Activated T-cell treated with anti-CD3 and anti-CD28 coated beads for 48 hours (primary cell): ENCODE measurements at regions not wholly inside any gene's neighbourhood (a gene's known extent, or its start where the extent isn't known, plus 50 kb on each side); places are given as distances from the start of the nearest gene placed in this dataset.

ENCODE experiments used
- DNase-seq: peaks from one replicate; pipeline ENCODE4 v3.0.0-alpha.2; 2020; ENCODE audit warnings: low read depth

DNA sequence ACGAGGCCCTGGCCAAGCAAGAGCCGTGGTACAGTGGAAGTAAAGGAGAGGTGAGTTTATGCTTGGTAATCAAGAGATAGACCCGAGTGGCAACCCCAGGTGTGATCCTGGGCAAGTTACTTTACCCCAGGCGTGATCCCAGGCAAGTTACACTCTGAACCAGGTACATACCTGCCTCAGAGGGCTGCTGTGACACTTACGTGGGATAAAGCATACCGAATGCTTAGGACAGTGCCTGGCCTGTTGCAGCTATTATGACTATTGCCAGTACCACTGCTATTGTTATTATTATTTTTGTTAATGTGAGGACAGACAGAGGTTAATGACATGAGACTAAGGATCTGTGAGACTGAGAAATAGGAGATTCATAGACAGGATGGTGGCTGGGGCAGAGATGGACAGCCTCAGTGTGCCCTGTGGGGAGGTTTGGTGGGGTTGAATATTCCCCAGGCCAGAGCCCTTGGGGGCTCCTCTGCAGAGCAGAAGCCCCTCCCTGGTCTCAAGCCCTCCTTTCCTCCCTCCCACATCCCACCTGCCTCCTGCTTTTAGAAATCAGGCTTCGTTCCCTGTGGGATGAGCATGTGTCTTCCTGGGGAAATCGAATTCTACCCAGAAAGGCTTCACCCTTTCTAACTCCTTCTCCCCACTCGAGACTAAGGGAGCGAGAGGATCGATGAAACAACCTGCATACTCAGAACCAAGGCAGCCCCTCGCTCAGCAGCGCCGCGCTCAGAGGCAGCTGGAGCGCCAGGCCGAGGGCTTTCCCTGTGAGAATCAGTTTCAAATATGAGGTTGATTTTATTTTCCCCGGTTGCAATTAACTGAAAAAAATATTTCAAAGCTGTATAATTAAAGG is 62.0 kb upstream of the SIX3 start:
- no peak for DNase-seq

DNA sequence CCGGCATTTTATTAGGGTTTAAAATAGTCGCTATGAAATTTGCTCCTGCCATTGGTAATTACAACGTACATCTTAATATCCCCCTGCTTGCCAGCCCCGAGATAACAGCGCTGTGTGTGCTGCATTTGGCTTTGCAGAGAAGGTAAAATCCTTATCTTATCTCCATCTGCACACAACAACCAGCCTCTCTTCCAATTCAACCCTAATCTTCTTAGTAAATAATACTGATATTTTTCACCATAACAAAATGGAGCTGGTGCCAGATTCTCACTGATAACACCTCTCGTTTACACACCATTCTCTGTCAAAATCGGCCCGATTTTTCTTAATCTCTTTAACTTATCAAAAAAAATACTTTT is 61.4 kb upstream of the SIX3 start:
- no peak for DNase-seq

DNA sequence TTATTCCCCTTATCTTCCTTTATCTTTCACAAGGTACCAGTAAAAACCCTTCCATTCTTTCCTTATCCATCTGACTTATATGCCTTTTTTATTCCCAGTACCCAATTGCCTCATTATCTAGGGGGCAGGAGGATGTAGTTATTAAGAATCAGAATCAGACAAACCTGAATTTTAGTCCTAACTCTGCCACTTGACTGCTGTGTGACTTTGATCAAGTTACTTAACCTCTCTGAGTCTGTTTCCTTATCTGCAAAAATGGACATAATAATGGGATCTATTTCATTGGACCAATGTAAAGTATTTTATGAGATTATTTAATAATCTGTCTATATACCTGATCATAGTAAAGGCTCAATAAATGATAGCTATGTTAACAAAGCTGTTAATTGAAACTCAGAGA is 59.6 kb upstream of the SIX3 start:
- no peak for DNase-seq

DNA sequence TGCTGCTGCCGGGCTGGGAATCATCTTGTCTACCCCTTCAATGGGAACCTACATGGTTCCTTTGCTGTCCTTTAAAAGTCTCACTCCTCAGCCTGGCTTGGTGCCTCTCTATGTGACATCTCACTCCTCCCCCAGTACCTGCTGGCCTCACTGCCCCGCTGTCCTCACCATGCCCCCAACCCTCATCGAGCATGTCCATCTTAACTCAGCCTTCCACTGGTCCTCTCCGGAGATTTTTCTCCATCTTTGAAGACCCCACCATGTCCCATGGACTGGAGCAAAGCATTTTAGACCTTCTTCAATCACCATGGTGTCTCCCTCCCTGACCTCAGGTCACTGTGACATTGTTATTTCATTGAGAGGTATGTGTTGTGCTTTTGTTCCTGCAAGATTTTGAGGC is 58.1 kb upstream of the SIX3 start:
- no peak for DNase-seq

DNA sequence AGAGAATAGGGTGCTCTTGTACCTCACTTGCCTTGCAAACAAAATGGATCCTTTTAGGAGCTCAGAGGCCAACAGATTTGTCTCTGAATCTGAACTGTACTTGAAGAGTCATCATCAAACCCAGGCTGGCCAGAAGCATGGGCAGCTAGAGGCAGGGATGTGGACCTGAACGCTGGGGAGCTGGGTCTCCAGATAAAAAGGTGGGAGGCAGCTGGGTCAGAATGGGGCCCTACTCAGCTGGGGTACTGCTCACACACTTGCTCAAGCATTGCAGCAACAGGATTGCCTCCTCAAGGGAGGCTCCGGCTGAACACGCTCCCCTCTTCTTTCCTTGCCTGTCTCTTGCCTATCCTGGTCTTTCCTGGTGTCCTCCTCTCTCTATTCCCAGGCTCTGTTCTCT is 57.3 kb upstream of the SIX3 start:
- DNase-seq: no peak

DNA sequence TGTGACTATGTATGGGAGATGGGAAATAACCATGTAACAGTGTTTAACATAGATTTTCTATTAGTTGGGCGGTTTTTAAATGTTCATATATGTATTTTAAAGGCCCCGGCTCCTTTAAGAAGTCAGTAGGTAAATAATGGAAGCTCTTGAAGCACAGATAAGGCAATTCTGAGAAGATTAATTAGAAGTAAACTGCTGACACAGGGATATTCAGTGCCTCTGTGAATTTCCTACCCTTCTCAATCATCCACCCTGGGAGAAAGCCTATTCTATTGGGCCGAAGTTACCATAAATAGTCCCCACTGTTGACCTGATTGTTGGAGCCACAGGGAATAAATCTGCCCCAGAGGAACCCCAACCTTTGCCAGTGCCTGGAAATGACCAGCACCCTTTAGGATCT is 56.8 kb upstream of the SIX3 start:
- no peak for DNase-seq

DNA sequence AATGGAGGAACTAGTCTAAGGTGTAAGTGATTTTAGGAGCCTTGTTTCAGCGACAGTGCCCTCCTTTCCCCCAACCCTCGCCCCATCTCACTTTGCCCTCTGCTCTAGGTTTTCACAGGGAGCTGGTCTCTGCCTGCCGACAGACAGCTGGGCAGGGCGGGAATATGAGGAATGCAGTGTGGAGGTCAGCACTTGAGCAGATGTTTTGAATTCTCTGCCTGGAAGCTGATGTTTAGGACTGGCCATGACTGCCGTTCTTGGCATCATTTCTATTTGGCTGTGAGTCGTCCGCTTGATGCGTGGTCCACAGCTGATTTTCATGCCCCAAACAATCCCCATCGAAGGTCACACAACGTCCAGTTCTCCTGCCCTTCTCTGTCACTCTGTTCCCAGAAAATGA is 55.1 kb upstream of the SIX3 start:
- no peak for DNase-seq

DNA sequence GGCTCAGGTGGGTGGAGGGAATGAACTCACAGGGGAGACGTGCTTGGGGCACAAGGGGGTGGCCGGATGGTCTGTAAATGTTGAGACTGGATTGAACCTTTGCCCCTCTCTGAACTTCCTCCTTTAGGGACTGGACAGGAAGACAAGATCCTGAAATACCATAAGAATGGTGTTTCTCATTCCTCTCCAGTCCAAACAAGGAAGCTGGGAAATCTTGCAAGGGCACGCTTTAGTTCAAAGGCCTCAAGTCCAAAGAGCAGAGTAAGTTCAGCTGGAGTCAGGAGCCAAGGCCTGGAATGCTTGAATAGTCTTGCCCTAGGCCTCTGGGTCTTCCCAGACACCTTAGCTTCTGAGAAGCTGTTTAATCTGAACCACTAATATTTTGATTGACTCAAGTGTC is 52.4 kb upstream of the SIX3 start:
- no peak for DNase-seq
